Activated B cell treated with CpG ODN at 0.5 μM for 24 hours (primary cell): ENCODE measurements at regions not wholly inside any gene's neighbourhood (a gene's known extent, or its start where the extent isn't known, plus 50 kb on each side); places are given as distances from the start of the nearest gene placed in this dataset.
A peak's percentile ranks its signal among the peaks of the same experiment; 100 is the strongest.

Source experiments
- ATAC-seq: fragments of 200-7000 bp; cut with Tn5 transposase; one replicate; pipeline ENCODE4 v1.10.0; 2021; ENCODE audit warnings: low read depth, mild to moderate bottlenecking, moderate library complexity
- CTCF ChIA-PET: fragments of 350-600 bp; sonication (Branson Sonifier 250); formaldehyde crosslinking; loops from one replicate; lab custom pipeline; 2021; ENCODE audit warnings: antibody characterized with exemption; lab: Charles Lee
- POLR2A ChIA-PET: fragments of 350-600 bp; sonication (Branson Sonifier 250); formaldehyde crosslinking; loops from one replicate; lab custom pipeline; 2021; ENCODE audit warnings: antibody characterized with exemption; lab: Charles Lee
- DNase-seq: peaks from one replicate; pipeline ENCODE4 v3.0.0; 2022
- H3K27ac Mint-ChIP-seq: one replicate; pipeline ENCODE4 v1.8.0; 2020; ENCODE audit warnings: mixed read lengths
- H3K27me3 Mint-ChIP-seq: one replicate; pipeline ENCODE4 v1.8.0; 2021; ENCODE audit warnings: mixed read lengths
- H3K36me3 Mint-ChIP-seq: one replicate; pipeline ENCODE4 v1.8.0; 2021; ENCODE audit warnings: low read depth, mixed read lengths
- H3K4me1 Mint-ChIP-seq: one replicate; pipeline ENCODE4 v1.8.0; 2021; ENCODE audit warnings: mixed read lengths
- H3K4me3 Mint-ChIP-seq: one replicate; pipeline ENCODE4 v1.8.0; 2020; ENCODE audit warnings: mild to moderate bottlenecking, mixed read lengths
- H3K9me3 Mint-ChIP-seq: one replicate; pipeline ENCODE4 v1.8.0; 2020; ENCODE audit warnings: mixed read lengths
- intact Hi-C: fragments of 100-400 bp; cut with micrococcal nuclease; formaldehyde crosslinking; loops from one replicate; pipeline ENCODE4 v1.15.1; 2024
- TF ChIP-seq, protein P1 (sequence below): fragments of 200-600 bp; IDR thresholded peaks from one replicate; pipeline ENCODE4 v1.8.0; 2022; ENCODE audit warnings: antibody characterized with exemption, mild to moderate bottlenecking

DNA sequence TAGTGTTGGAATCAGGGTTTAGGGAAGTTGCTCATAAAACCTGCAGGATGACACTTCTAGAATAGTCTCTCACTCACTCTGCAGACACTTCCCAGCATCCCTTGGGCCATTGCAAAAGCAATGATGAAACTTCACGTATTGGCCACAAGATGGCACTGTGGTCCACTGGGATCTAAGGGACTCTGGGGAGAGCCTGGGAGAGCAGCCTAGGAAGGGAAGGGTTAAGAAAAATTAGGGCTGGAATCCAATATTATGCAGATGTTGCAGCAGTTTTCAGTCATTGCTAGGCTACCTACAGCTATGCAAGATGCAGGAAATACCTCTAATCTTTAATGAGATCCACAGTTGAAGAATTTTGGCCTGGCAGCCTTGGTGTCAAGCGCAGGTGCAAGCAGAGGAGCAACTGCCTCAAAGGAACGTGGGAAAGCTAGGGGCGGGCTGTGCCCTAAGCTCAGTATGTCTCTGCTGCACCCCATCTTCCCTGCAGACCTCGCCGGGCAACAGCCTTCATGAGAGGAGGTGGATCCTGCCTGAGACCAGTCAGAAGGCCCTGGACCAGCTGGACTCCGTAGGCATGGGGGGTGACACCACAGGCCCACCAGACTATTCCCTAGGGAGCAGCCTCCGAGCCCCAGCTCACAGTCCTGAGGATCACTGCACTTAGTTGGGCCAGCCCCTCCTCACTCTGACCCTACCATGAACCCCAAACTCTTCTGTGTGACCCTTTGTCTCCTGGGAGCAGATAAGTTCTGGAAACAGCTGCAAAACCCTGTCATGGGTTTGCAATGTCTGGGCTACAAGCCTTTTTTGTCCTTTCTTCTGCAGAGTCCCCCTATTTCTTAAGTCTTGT, 127.9 kb upstream of the PRSS58 start:
- TF ChIP-seq, protein P1, sequence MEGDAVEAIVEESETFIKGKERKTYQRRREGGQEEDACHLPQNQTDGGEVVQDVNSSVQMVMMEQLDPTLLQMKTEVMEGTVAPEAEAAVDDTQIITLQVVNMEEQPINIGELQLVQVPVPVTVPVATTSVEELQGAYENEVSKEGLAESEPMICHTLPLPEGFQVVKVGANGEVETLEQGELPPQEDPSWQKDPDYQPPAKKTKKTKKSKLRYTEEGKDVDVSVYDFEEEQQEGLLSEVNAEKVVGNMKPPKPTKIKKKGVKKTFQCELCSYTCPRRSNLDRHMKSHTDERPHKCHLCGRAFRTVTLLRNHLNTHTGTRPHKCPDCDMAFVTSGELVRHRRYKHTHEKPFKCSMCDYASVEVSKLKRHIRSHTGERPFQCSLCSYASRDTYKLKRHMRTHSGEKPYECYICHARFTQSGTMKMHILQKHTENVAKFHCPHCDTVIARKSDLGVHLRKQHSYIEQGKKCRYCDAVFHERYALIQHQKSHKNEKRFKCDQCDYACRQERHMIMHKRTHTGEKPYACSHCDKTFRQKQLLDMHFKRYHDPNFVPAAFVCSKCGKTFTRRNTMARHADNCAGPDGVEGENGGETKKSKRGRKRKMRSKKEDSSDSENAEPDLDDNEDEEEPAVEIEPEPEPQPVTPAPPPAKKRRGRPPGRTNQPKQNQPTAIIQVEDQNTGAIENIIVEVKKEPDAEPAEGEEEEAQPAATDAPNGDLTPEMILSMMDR: no peak
- ATAC-seq (peak; percentile 62), DNase-seq (no peak)
- Mint-ChIP-seq H3K4me3 (no peak overlapping the region), H3K4me1 (peaks cover 8% of the 10 kb centered on the region), H3K27me3 (peaks cover 11% of the 10 kb centered on the region), H3K27ac (no peak overlapping the region), H3K36me3 (no peaks in the 10 kb centered on the region), H3K9me3 (no peaks in the 10 kb centered on the region)
- intact Hi-C loops: no loop called here
- ChIA-PET POLR2A (no interaction called here), CTCF (interaction anchor here (0.9 kb wide), 1 partner anchor 8 kb away, joined by 3 read pairs; no protein-coding TSS in a partner anchor)

DNA sequence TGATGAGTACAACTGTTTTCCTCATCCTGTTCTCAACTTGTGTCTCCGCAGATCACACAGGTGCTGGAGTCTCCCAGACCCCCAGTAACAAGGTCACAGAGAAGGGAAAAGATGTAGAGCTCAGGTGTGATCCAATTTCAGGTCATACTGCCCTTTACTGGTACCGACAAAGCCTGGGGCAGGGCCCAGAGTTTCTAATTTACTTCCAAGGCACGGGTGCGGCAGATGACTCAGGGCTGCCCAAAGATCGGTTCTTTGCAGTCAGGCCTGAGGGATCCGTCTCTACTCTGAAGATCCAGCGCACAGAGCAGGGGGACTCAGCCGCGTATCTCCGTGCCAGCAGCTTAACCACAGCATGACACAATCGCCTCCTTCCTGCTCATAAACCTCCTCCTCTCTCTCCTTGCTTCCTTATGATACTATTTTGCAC, 126.7 kb upstream of the PRSS58 start:
- no peaks in the 10 kb centered on the region for H3K9me3 Mint-ChIP-seq
- POLR2A ChIA-PET: no interaction called here
- TF ChIP-seq, protein P1: no peak
- intact Hi-C loops: no loop called here
- no peak overlapping the region for H3K4me3 Mint-ChIP-seq
- no peak overlapping the region for H3K27ac Mint-ChIP-seq
- H3K36me3 Mint-ChIP-seq: no peaks in the 10 kb centered on the region
- peaks cover 11% of the 10 kb centered on the region for H3K27me3 Mint-ChIP-seq
- CTCF ChIA-PET: no interaction called here
- ATAC-seq: no peak
- no peak for DNase-seq
- H3K4me1 Mint-ChIP-seq: peaks cover 8% of the 10 kb centered on the region

DNA sequence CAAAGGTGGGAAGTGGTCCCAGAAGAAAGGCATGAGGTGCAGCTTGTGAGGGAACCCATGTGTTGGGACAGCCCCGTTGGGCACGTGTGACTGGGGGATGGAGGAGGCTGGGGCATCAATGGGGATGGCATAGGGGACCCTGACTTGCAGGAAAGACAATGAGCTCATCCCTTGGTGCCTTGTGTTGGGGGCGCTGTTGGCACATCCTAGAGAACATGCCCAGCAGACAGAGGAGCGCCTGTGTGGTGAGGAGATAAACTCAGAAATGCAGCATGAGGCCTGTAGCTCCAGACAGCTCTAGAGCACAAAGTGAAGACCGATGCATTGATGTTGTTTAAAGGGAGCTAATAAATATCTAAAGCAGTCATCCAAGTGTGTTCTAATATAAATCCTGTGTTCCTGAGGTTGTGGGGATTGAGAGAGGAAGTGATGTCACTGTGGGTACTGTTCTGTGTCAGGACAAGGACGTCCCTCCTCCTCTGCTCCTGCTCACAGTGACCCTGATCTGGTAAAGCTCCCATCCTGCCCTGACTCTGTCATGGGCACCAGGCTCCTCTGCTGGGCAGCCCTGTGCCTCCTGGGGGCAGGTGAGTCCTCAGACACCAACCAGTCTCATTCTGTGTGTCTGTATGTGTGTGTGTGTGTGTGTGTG, 126.1 kb upstream of the PRSS58 start:
- CTCF ChIA-PET: no interaction called here
- Mint-ChIP-seq H3K9me3 (no peaks in the 10 kb centered on the region), H3K27ac (no peak overlapping the region), H3K27me3 (peaks cover 11% of the 10 kb centered on the region), H3K4me3 (no peak overlapping the region), H3K36me3 (no peaks in the 10 kb centered on the region), H3K4me1 (peaks cover 8% of the 10 kb centered on the region)
- DNase-seq (no peak), ATAC-seq (no peak)
- POLR2A ChIA-PET: no interaction called here
- intact Hi-C loops: no loop called here
- TF ChIP-seq, protein P1: no peak

DNA sequence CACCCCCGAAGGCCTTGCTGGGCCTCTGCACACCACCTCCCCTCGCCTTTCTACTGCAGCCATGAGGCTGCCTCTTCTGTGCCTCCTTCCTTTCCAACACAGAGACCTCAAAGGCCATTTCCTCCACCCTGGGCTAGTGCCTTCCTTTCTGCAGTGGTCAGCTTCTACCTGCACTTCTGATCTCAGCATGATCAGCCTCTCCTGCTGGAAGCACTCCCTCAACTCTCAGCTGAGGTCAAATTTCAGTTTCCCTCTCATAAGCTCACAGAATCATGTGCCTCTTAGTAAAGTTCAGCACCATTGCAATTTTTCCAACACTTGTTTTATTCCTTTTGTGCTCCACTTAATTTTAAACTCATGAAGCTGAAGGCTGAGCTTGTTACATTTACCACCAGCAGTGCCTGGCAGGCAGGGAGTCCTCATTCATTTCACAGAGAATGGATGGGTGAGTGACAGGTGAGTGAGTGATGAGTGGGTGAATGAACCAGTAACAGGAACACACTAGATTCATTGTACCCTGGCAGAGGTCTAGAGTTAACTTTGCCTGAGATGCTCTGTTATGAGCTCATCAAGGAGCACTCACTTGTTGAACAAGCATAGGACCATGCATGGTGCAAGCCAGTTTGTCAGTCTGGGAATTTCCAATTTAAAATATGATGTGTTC, 124.0 kb upstream of the PRSS58 start:
- Mint-ChIP-seq H3K27ac (no peak overlapping the region), H3K4me3 (no peak overlapping the region), H3K36me3 (no peaks in the 10 kb centered on the region), H3K9me3 (no peaks in the 10 kb centered on the region), H3K27me3 (peaks cover 11% of the 10 kb centered on the region), H3K4me1 (peaks cover 8% of the 10 kb centered on the region)
- TF ChIP-seq, protein P1: no peak
- ChIA-PET CTCF (no interaction called here), POLR2A (no interaction called here)
- intact Hi-C loops: no loop called here
- ATAC-seq (no peak), DNase-seq (no peak)

DNA sequence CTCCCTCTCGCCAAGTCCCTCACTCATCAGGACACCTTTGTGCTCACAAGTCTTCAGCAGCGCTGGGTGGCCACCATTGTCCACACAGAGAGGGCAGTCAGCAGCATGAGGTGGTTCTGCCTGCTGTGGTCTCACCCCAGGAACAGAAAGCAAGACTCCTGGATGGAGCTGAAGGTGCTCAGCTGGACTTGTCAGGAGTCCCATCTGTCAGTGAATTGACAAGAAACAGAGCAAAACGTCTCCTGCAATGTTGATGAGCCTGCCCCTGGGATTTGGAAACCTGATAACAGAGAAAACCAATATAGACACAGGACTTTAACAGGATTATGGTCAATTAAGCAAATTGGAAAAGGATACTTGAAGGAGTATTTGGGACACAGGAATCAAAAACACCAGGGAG, 122.2 kb upstream of the PRSS58 start:
- H3K27me3 Mint-ChIP-seq: peaks cover 11% of the 10 kb centered on the region
- TF ChIP-seq, protein P1: no peak
- no peaks in the 10 kb centered on the region for H3K36me3 Mint-ChIP-seq
- ChIA-PET CTCF (no interaction called here), POLR2A (no interaction called here)
- no peak overlapping the region for H3K27ac Mint-ChIP-seq
- H3K4me3 Mint-ChIP-seq: no peak overlapping the region
- intact Hi-C loops: no loop called here
- no peaks in the 10 kb centered on the region for H3K9me3 Mint-ChIP-seq
- DNase-seq (no peak), ATAC-seq (no peak)
- peaks cover 8% of the 10 kb centered on the region for H3K4me1 Mint-ChIP-seq
